ENCODE measurements at regions not wholly inside any gene's neighbourhood (a gene's known extent, or its start where the extent isn't known, plus 50 kb on each side); places are given as distances from the start of the nearest gene placed in this dataset.

DNA sequence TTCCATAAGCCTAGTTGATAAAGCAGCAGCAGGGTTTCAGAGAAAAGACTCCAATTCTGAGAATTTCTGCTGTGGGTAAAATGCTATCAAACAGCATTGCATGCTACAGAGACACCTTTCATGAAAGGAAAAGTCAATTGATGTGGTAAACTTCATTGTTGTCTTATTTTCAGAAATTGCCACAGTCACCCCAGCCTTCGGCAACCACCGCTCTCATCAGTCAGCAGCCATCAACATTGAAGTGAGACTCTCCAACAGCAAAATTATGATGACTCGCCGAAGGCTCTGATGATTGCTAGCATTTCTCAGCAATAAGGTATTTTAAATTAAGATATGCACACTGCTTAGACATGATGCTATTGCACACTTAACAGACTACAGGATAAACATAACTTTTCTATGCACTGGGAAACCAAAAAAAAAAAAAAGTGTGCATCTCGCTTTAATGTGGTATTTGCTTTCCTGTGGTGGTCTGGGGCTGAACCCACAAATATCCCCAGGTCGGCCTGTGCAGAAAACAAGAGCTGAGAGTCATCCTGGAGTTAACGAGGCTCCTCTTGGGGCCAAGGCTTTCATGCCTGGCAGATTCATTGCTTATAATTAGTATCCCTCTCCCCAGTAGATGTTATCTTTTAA is 192.1 kb downstream of the CTTN start:
- TF ChIP-seq, protein P1, sequence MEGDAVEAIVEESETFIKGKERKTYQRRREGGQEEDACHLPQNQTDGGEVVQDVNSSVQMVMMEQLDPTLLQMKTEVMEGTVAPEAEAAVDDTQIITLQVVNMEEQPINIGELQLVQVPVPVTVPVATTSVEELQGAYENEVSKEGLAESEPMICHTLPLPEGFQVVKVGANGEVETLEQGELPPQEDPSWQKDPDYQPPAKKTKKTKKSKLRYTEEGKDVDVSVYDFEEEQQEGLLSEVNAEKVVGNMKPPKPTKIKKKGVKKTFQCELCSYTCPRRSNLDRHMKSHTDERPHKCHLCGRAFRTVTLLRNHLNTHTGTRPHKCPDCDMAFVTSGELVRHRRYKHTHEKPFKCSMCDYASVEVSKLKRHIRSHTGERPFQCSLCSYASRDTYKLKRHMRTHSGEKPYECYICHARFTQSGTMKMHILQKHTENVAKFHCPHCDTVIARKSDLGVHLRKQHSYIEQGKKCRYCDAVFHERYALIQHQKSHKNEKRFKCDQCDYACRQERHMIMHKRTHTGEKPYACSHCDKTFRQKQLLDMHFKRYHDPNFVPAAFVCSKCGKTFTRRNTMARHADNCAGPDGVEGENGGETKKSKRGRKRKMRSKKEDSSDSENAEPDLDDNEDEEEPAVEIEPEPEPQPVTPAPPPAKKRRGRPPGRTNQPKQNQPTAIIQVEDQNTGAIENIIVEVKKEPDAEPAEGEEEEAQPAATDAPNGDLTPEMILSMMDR (IDR thresholded peaks at IDR 0.05; ENCODE audit: low read depth, low read length) = no peak
- H3K4me3 ChIP-seq (replicated peaks in 1 of 2; ENCODE audit: low read depth in 2 of 2, low read length in 2 of 2) = no peak overlapping the region
- DNase-seq (ENCODE audit: low read depth in 2 of 2) = no peak

DNA sequence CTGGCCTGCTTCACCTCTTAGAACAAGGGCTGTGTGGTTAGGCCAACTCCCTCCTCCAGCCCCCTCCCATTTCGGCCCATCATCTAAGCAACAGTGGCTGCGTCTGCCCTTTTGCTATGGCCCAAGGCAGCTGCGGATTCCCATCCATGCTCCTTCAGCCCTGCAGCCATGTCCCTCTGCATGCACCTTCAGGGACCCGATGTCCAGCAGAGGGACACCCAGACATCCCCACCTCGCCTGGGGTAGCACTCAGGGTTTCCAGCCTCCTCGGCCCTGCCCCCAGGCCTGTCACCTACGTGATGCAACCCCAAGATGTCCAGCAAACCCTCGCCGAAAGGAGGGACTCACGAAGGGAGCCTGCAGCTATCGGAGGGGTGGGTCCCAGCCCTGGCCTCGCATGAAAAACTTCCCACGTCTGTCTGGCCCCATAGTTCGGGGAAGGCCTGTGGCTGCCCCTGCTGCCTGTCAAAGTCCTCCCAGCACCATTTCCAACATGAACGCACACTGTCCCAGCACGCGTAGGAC is 194.4 kb downstream of the CTTN start:
- TF ChIP-seq, protein P1 (IDR thresholded peaks at IDR 0.05; ENCODE audit: low read depth, low read length) = no peak
- no peak for DNase-seq (ENCODE audit: low read depth in 2 of 2)
- H3K4me3 ChIP-seq (replicated peaks in 1 of 2; ENCODE audit: low read depth in 2 of 2, low read length in 2 of 2) = no peak overlapping the region

DNA sequence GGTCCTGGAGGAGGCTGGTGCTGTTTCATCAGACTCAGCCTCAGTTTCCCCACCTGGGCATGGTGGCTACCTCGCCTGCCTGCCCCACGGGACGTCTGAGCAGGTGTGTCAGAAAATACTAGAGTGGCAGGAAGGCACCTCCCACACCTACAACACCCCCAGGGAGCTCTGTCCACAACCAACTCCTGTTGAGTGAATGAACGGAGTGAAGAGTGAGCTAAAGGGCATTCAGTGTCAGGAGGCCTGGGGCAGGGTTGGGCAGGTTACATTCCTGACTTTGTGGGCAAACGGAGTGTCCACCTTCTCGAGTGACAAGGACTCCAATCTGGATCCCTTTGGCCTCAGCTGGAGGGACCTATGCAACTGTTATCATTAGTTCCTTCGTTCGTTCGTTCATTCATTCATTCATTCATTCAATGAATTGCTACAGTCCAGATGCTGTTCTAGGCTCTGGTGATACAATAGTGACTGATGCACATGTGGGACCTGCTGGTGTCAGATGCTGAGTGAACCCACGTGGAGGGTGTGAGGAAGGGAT is 195.2 kb downstream of the CTTN start:
- no peak overlapping the region for H3K4me3 ChIP-seq (replicated peaks in 1 of 2; ENCODE audit: low read depth in 2 of 2, low read length in 2 of 2)
- TF ChIP-seq, protein P1 (IDR thresholded peaks at IDR 0.05; ENCODE audit: low read depth, low read length) = no peak

DNA sequence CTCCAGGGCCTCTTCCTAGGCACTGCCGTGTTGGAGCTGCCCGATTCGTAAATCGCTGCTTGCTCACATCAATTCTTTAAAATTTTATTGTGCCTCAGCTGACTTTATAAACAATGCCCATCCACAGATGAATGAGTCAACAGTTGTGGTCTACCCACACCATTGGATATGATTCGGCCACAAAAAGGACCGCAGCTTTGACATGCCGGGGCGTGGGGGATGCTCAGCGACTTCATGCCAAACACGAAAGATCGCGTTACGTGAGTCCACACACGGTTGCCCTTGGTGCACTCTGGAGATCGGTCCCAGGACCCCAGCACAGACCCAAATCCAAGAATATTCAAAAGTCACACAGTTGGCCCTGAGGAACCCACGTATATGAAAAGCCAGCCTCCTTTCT is 195.7 kb downstream of the CTTN start:
- H3K4me3 ChIP-seq (replicated peaks in 1 of 2; ENCODE audit: low read depth in 2 of 2, low read length in 2 of 2) = no peak overlapping the region
- TF ChIP-seq, protein P1 (IDR thresholded peaks at IDR 0.05; ENCODE audit: low read depth, low read length) = no peak
- DNase-seq (ENCODE audit: low read depth in 2 of 2) = no peak

More for the DNA sequence above, 195.2 kb downstream of the CTTN start:
- DNase-seq (ENCODE audit: low read depth in 2 of 2) = no peak

DNA sequence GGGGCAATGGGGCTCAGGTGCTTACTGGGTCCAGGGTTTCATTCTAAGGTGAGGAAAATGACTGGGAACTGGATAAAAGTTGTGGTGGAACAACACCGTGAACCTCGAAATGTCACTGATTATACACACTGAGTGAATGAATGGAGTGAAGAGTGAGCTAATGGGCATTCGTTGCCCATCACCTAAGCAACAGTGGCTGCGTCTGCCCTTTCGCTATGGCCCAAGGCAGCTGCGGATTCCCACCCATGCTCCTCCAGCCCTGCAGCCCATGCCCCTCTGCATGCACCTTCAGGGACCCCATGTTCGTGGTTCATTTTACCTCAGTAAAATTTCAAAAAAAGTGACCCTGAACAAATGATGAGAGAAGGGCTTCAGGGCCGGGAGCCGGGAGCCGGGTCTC is 196.3 kb downstream of the CTTN start:
- TF ChIP-seq, protein P1 (IDR thresholded peaks at IDR 0.05; ENCODE audit: low read depth, low read length) = no peak
- no peak for DNase-seq (ENCODE audit: low read depth in 2 of 2)

DNA sequence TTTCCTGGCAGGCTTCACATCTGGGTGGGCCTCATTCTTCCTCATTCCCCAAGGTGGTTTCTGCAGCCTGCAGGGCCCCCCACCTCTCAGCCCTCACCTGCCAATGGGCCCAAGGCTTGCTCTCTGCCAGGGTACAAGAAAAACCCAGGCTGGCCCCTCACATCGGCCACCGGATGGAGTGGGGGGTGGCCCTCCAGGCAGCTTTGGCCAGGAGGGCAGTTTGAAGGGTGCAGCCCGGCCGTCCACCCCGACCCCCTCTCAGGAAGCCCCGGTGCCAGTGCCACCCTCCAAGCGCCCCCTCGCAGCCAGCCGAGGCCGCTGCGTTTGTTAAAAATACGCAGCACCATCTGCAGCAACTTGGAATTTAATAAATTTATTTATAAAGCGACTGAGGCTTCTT is 196.7 kb downstream of the CTTN start:
- TF ChIP-seq, protein P1 (IDR thresholded peaks at IDR 0.05; ENCODE audit: low read depth, low read length) = no peak
- DNase-seq (ENCODE audit: low read depth in 2 of 2) = no peak
- H3K4me3 ChIP-seq (replicated peaks in 1 of 2; ENCODE audit: low read depth in 2 of 2, low read length in 2 of 2) = no peak overlapping the region

More for the DNA sequence above, 196.3 kb downstream of the CTTN start:
- H3K4me3 ChIP-seq (replicated peaks in 1 of 2; ENCODE audit: low read depth in 2 of 2, low read length in 2 of 2) = no peak overlapping the region

Data from cardiac fibroblast (primary cell).